Kidney epithelial cell (primary cell): ENCODE measurements at regions not wholly inside any gene's neighbourhood (a gene's known extent, or its start where the extent isn't known, plus 50 kb on each side); places are given as distances from the start of the nearest gene placed in this dataset.

Source experiments
- DNase-seq: peaks from one replicate; pipeline ENCODE4 v3.0.0-alpha.2; 2010; ENCODE audit warnings: low read depth
- H3K27me3 ChIP-seq: 2 replicates; pipeline ENCODE4 v1.6.0; 2011; ENCODE audit warnings: low read length; ENCODE audit not compliant: control insufficient read depth, insufficient read depth
- H3K36me3 ChIP-seq: 2 replicates; pipeline ENCODE4 v1.5.1; 2011; ENCODE audit warnings: low read length; ENCODE audit not compliant: control insufficient read depth, insufficient read depth
- H3K4me3 ChIP-seq: 2 replicates; pipeline ENCODE4 v1.5.1; 2011; ENCODE audit warnings: low read depth, mild to moderate bottlenecking, control low read depth, low read length
- CTCF ChIP-seq: IDR thresholded peaks from 2 replicates; pipeline ENCODE4 v1.5.1; 2011; ENCODE audit warnings: mild to moderate bottlenecking, moderate library complexity, low read length, control low read depth, inconsistent platforms; ENCODE audit not compliant: insufficient read depth, poor library complexity, severe bottlenecking

- DNase-seq = no peak
- no peaks in the 10 kb centered on the region for H3K36me3 ChIP-seq
- TF ChIP-seq CTCF = no peak
- peaks cover 4% of the 10 kb centered on the region for H3K27me3 ChIP-seq
- no peak overlapping the region for H3K4me3 ChIP-seq
These were observed 104.8 kb upstream of the RAB12 start for GRCh38 chr18:8504424-8504823.

GRCh38 chr18:8504880-8505435, 104.3 kb upstream of the RAB12 start:
- DNase-seq = no peak
- Histone ChIP-seq H3K4me3 (no peak overlapping the region), H3K36me3 (no peaks in the 10 kb centered on the region), H3K27me3 (peaks cover 4% of the 10 kb centered on the region)
- TF ChIP-seq CTCF = no peak

- TF ChIP-seq CTCF = no peak
- no peak for DNase-seq
- H3K36me3 ChIP-seq = no peaks in the 10 kb centered on the region
- H3K27me3 ChIP-seq = peaks cover 2% of the 10 kb centered on the region
- H3K4me3 ChIP-seq = no peak overlapping the region
These were observed 102.8 kb upstream of the RAB12 start for GRCh38 chr18:8506251-8507049.

GRCh38 chr18:8507361-8507760, 101.9 kb upstream of the RAB12 start:
- no peak for DNase-seq
- H3K36me3 ChIP-seq = no peaks in the 10 kb centered on the region
- peak; percentile 11 for TF ChIP-seq CTCF
- no peak overlapping the region for H3K4me3 ChIP-seq
- H3K27me3 ChIP-seq = peaks cover 2% of the 10 kb centered on the region

- Histone ChIP-seq H3K27me3 (peaks cover 2% of the 10 kb centered on the region), H3K4me3 (no peak overlapping the region), H3K36me3 (no peaks in the 10 kb centered on the region)
- no peak for TF ChIP-seq CTCF
- no peak for DNase-seq
These were observed 101.1 kb upstream of the RAB12 start for GRCh38 chr18:8507915-8508705.
